Pulmonary artery endothelial cell (primary cell): ENCODE measurements at regions not wholly inside any gene's neighbourhood (a gene's known extent, or its start where the extent isn't known, plus 50 kb on each side); places are given as distances from the start of the nearest gene placed in this dataset.
"Not testable (repeated sequence)": the region's sequence is repeated elsewhere in the genome, so short reads cannot be mapped to it uniquely, and the experiment has no call there.

Experiments used
- DNase-seq: peaks from one replicate; pipeline ENCODE4 v3.0.0-alpha.2; 2011; ENCODE audit warnings: low read depth, low spot score

DNA sequence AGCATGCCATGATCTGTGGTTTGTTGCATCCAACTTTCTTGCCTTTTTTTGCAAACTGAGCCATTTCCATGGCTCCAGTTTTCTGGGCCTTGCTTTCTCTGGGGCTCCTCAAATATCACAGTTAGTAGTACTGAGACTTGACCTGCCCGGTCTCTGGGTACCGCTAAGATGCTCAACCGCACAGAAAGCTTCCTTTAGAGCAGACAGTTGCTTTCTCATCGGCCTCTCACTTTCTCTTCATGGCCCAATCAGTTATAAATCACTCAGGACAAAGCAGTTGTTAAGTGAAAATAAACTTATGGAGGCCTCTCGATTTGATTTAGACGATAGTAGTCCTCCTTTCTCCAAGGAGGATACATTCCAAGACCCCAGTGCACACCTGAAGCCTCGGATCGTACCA is 141.2 kb upstream of the ASB18 start:
- DNase-seq, result no peak

DNA sequence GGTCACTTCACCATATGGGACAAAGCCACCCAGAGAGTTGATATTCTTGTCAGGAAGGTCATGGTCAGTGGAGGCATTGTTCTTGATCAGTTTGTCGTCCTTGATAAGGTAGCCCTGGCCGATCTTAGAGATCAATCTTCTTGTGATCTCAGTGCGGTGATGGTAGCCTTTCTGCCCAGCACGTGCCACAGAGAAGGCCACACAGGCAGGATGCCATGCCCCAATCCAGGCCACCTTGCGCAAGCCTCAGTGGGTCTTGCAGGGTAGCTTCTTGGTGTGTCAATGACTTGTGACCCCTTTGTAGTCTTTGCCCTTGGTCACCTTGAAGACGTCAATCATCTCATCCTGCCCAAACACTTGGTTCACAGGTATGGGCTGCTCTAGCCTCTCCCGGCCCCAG is 143.9 kb upstream of the ASB18 start:
- DNase-seq, result no peak

- DNase-seq, result no peak
Measured at GRCh38 chr2:236408786-236409185, 144.6 kb upstream of the ASB18 start.

DNA sequence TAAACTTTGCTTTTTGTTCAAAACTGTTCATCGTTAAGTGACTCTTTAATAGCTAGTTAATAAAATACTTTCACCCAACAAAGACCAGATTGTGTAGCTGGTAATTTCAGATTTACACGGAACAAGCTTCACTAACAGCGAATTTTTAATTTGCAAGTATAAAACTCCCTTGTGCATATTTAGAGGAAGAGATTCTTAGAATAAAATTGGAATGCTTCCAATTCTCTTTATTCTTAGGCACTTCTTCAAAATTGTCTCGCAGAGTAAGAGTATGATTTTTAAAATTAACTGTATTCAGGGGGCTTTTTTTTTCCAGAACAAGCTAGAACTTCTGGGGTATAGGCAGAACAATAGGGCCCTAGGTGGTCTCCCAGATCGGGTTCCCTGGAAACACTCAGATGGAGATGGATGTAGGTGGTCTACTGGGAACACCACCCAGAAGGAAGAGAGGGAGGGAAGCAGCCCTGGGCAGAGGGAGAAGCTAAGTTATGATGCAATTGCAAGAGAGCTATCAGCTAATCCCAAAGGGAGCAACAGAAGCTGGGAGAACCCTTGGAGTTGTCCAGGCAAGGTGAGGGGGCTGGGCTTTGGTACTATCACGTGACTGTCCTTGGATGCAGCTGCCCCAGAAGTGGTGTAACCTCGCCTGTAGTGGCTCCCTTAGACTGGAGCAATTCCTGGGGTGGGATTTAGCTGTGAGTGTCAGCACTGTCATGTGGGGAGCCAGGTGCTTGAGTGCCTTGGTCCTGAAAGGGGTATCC is 151.7 kb upstream of the ASB18 start:
- DNase-seq, result no peak

- no peak for DNase-seq
Measured at GRCh38 chr2:236417150-236417549, 152.5 kb upstream of the ACKR3 start.

DNA sequence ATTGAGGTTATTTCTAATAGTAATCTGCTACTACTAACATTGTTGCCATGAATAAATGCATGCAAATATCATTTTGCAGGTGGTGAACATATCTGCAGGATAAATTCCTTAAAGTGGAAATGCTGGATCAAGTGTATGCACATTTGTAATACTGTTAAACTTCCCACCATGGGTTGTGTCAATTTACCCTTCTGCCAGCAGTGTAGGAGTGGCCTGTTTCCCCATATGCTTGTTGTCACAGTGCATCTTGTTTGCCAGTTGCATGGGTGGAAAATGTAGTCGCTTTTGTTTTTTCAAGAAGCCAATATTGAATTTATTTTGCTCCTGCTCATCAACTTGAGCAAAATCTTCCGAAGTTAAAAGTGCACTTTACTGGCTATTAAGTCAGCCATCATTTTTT is 139.0 kb upstream of the ACKR3 start:
- DNase-seq, result no peak

- DNase-seq, result no peak
Measured at GRCh38 chr2:236434593-236434992, 135.0 kb upstream of the ACKR3 start.

DNA sequence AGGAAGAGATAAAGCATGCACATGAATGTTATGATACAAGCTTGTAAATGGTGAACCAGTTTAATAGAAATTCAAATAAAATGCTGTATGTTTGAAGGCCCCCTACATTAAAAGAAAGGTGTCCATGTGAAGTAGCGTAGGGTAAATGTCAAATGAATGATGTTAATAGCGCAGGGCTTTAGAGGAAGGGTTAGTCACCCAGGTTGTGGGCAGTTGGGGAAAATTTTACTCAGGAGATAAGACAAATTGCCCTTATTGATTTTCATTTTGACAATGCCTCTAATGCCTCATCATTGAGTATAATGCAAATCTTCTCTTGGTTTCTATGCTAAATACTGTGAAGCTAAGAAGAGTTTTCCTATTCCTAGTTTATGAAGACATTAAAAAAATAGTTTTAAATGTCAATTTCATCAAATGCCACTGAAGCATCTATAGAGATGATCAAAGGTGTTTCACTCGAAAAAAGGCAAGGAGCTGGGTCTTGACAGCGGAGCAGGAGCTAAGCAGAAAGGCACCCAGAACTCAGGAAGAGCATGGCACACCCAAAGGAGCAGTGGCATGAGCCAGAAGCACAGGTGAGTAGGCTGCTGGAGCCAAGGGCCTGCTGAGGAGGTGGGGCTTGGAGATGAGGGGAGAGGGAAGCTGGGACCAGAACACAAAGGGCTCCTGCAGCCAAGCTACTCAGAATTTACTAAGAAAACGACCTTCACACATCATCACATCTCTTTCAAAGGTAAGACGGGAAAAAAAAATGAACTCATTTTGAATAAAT is 129.3 kb upstream of the ACKR3 start:
- DNase-seq, result no peak

DNA sequence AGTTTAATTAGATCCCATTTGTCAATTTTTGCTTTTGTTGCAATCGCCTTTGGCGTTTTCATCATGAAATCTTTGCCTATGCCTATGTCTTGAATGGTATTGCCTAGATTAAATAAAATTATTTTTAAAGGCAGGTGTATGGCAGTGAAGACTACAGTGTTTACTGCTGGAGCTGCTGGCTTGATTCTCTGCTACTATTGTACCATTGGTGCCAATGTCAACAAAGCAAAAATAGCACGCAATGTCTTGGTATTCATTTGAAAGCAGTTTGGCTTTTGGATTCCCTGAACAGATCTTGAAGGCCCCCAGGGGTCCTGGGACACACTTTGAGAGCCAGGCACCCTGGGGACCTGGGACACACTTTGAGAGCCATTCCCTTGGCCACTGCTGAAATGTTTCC is 125.4 kb upstream of the ACKR3 start:
- DNase-seq, result no peak

GRCh38 chr2:236445678-236446077 is 123.9 kb upstream of the ACKR3 start:
- no peak for DNase-seq

DNA sequence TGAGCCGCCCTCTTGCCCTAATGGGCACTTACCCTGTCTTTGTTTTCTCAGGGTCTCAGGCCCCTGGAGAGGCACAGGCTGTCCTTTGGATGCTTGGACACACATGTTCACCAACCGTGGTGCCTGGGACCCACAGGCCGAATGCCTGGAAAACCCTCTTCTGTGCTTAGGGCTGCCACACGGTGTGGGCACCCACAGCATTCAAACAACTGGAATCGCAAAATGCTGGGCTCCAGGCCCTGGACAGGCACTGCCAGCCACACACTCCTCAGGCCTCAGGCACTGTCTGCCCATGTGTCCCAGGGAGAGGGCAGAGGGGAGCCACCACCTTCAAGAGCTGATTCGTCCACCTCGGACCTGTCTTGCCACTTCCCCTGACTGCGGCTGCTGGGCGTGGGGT is 123.1 kb upstream of the ACKR3 start:
- no peak for DNase-seq

- no peak for DNase-seq
Measured at GRCh38 chr2:236449167-236449761, 120.4 kb upstream of the ACKR3 start.

GRCh38 chr2:236452238-236452637 is 117.4 kb upstream of the ACKR3 start:
- DNase-seq, result no peak

- no peak for DNase-seq
Measured at GRCh38 chr2:236454076-236454475, 115.5 kb upstream of the ACKR3 start.

DNA sequence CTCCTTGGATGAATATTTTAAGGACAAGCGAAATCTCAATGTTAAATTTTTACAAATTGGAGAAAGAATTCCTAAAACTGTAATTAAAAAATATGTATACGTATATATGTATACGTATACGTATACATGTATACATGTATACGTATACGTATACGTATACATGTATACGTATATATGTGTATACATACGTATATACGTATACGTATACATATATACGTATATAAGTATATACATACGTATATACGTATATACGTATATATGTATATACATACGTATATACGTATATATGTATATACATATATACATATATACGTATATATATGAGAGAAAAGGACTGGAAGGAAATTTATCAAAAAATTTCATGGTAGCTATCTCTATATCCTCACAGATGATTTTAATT is 110.2 kb upstream of the ACKR3 start:
- DNase-seq, result no peak

GRCh38 chr2:236464140-236464539 is 105.5 kb upstream of the ACKR3 start:
- DNase-seq, result no peak

- DNase-seq, result no peak
Measured at GRCh38 chr2:236472720-236473495, 96.7 kb upstream of the ACKR3 start.

DNA sequence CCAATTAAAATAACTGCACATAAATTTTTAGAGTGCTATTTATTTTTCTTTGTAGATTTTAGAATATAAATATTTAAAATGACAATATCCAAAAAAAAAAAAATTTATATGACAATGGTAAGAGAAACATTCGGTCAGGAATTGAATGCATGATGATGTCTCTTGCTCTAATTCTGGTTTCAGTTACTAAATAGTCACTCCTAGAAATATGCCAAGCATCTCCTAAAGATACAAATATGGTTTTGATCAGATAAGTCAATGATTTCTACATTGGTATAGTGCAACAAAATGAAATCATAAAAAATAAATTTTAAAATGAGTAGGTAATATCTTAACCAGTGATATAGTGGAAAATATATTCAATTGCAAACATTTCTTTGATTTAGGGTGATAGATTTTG is 95.9 kb upstream of the ACKR3 start:
- DNase-seq, result no peak

DNA sequence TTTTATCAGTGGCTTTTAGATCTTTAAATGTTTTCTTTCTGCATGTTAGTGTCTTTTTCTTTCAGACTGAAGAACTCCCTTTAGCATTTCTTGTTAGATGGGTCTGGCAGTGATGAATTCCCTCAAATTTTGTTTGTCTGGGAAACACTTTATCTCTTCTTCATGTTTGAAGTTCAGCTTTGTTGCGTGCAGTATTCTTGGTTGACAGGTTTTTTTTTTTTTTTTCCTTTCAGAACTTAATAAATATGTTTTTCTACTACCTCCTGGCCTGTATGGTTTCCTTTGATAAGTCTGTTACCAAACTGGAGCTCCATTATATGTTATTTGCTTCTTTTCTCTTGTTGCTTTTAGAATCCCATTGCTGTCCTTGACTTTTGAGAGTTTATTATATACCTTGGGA is 89.8 kb upstream of the ACKR3 start:
- no peak for DNase-seq

DNA sequence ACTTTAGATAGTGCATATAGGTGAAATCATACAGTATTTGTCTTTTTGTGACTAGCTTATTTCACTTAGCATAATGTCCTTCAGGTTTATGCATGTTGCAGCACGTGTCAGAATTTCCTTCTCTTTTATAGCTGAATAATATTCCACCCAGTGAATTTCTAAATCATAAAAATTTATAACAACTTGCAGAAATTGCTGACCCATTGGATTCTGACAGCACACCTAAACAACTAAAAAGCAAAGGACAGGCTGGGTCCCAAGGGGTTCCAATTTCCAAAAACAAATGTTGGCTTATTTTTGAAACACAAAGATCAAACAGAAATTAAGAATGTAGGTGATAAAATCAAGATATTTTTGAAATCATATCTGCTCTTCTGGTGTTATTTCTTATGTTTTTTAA is 86.5 kb upstream of the ACKR3 start:
- DNase-seq, result no peak

- DNase-seq, result no peak
Measured at GRCh38 chr2:236485519-236485918, 84.1 kb upstream of the ACKR3 start.

- DNase-seq, result not testable (repeated sequence)
Measured at GRCh38 chr2:236489083-236489482, 80.5 kb upstream of the ACKR3 start.
